Pulmonary artery endothelial cell (primary cell): ENCODE measurements at regions not wholly inside any gene's neighbourhood (a gene's known extent, or its start where the extent isn't known, plus 50 kb on each side); places are given as distances from the start of the nearest gene placed in this dataset.
"Not testable (repeated sequence)": the region's sequence is repeated elsewhere in the genome, so short reads cannot be mapped to it uniquely, and the experiment has no call there.

Source experiments
- DNase-seq: peaks from one replicate; pipeline ENCODE4 v3.0.0-alpha.2; 2011; ENCODE audit warnings: low read depth, low spot score

- no peak for DNase-seq
These were observed 478.1 kb downstream of the TTLL7 start for GRCh38 chr1:83520797-83521196.

GRCh38 chr1:83516369-83516768 is 482.6 kb downstream of the TTLL7 start:
- DNase-seq = no peak

- DNase-seq = no peak
These were observed 483.3 kb downstream of the TTLL7 start for GRCh38 chr1:83515578-83516154.

- DNase-seq = no peak
These were observed 486.3 kb downstream of the TTLL7 start for GRCh38 chr1:83512373-83513193.

- DNase-seq = no peak
These were observed 487.7 kb downstream of the TTLL7 start for GRCh38 chr1:83511146-83511726.

GRCh38 chr1:83509301-83509781 is 489.6 kb downstream of the TTLL7 start:
- DNase-seq = no peak

GRCh38 chr1:83508485-83509151 is 490.3 kb downstream of the TTLL7 start:
- no peak for DNase-seq

GRCh38 chr1:83505148-83505547 is 493.8 kb downstream of the TTLL7 start:
- DNase-seq = no peak

- DNase-seq = no peak
These were observed 495.8 kb downstream of the TTLL7 start for GRCh38 chr1:83503153-83503552.

GRCh38 chr1:83500987-83501591 is 497.8 kb downstream of the TTLL7 start:
- no peak for DNase-seq

GRCh38 chr1:83500531-83500930 is 498.4 kb downstream of the TTLL7 start:
- DNase-seq = no peak

- DNase-seq = no peak
These were observed 498.9 kb downstream of the TTLL7 start for GRCh38 chr1:83499998-83500397.

GRCh38 chr1:83497563-83497962 is 501.4 kb downstream of the TTLL7 start:
- no peak for DNase-seq

- no peak for DNase-seq
These were observed 503.4 kb downstream of the TTLL7 start for GRCh38 chr1:83495560-83495959.

GRCh38 chr1:83493633-83494032 is 505.3 kb downstream of the TTLL7 start:
- DNase-seq = no peak

- DNase-seq = no peak
These were observed 507.0 kb downstream of the TTLL7 start for GRCh38 chr1:83491930-83492329.

- DNase-seq = no peak
These were observed 507.9 kb downstream of the TTLL7 start for GRCh38 chr1:83490988-83491387.

GRCh38 chr1:83488105-83488504 is 510.8 kb downstream of the TTLL7 start:
- DNase-seq = not testable (repeated sequence)

GRCh38 chr1:83487460-83487859 is 511.5 kb downstream of the TTLL7 start:
- not testable (repeated sequence) for DNase-seq

- not testable (repeated sequence) for DNase-seq
These were observed 513.5 kb downstream of the TTLL7 start for GRCh38 chr1:83485314-83486019.

GRCh38 chr1:83481284-83481683 is 517.6 kb downstream of the TTLL7 start:
- DNase-seq = not testable (repeated sequence)
